OCI-LY3 (cell line): ENCODE measurements at regions not wholly inside any gene's neighbourhood (a gene's known extent, or its start where the extent isn't known, plus 50 kb on each side); places are given as distances from the start of the nearest gene placed in this dataset.
"Not testable (repeated sequence)": the region's sequence is repeated elsewhere in the genome, so short reads cannot be mapped to it uniquely, and the experiment has no call there.

Source experiments
- H2AFZ ChIP-seq: fragments of 200-600, 300-600 bp; shearing (Covaris generic); 2 replicates; pipeline ENCODE4 v1.6.0; 2014; ENCODE audit warnings: antibody characterized with exemption, low read depth, low read length
- H3K27ac ChIP-seq: fragments of 200-600, 300-600 bp; sonication (generic); 2 replicates; pipeline ENCODE4 v1.5.1; 2014; ENCODE audit warnings: mild to moderate bottlenecking, low read length, moderate library complexity, mixed read lengths
- H3K27me3 ChIP-seq: fragments of 200-600, 300-600 bp; sonication (generic); 2 replicates; pipeline ENCODE4 v1.6.1; 2014; ENCODE audit warnings: low read depth, low read length, mixed read lengths
- H3K36me3 ChIP-seq: fragments of 200-600, 300-600 bp; sonication (generic); replicated peaks from 2 replicates; pipeline ENCODE3; 2014; ENCODE audit warnings: low read depth, low read length, mixed read lengths
- H3K4me1 ChIP-seq: fragments of 300-600, 200-600 bp; sonication (generic); 2 replicates; pipeline ENCODE4 v1.6.1; 2014; ENCODE audit warnings: low read length, mixed read lengths
- H3K4me2 ChIP-seq: fragments of 200-600, 300-600 bp; sonication (generic); 2 replicates; pipeline ENCODE4 v1.6.1; 2014; ENCODE audit warnings: low read length, mixed read lengths
- H3K4me3 ChIP-seq: fragments of 300-600, 200-600 bp; sonication (generic); 2 replicates; pipeline ENCODE4 v1.5.1; 2014; ENCODE audit warnings: antibody characterized with exemption, mild to moderate bottlenecking, low read length, moderate library complexity
- H3K79me2 ChIP-seq: fragments of 300-600, 200-600 bp; shearing (Covaris generic); 2 replicates; pipeline ENCODE4 v1.6.1; 2014; ENCODE audit warnings: mild to moderate bottlenecking, low read length, mixed read lengths
- H3K9ac ChIP-seq: fragments of 300-600, 200-600 bp; shearing (Covaris generic); 2 replicates; pipeline ENCODE4 v1.6.0; 2014; ENCODE audit warnings: mild to moderate bottlenecking, low read length, moderate library complexity
- H3K9me3 ChIP-seq: fragments of 200-600, 300-600 bp; shearing (Covaris generic); 2 replicates; pipeline ENCODE4 v1.6.1; 2014; ENCODE audit warnings: low read length, mixed read lengths; ENCODE audit not compliant: insufficient read depth
- H4K20me1 ChIP-seq: fragments of 200-600, 300-600 bp; sonication (generic); 2 replicates; pipeline ENCODE4 v1.6.1; 2016; ENCODE audit warnings: low read length, mixed read lengths; ENCODE audit not compliant: insufficient read depth
- EZH2phosphoT487 ChIP-seq: fragments of 200-600 bp; shearing (Covaris generic); IDR thresholded peaks from 2 replicates; pipeline ENCODE4 v1.6.1; 2018; ENCODE audit warnings: antibody characterized with exemption, mixed run types, low read depth
- TF ChIP-seq, protein P1 (sequence below): fragments of 200-600, 300-600 bp; sonication (generic); IDR thresholded peaks from 2 replicates; pipeline ENCODE4 v1.5.1; 2014; ENCODE audit warnings: antibody characterized with exemption, low read length, low read depth

DNA sequence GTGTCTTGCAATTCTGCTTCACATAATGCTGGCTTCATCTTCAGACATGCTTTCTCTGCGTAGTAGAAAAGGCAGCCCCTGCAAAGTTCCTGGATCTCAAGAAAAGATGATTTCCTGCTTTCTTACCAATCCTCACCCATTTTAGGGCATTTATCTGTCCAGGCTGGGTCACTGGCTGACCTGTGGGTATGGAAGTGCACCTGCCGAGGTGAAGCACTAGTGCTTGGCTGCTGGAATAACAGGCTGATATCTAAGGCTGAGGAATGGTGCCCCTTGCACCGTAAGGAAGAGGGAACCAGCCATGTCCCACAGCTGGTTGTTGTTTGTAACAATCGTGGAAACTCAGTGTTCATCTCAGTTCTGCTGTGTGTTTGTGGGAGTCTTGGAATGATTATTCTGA lies 138.0 kb upstream of the KLF6 start:
- Histone ChIP-seq H3K4me1 (no peaks in the 10 kb centered on the region), H3K4me2 (no peak overlapping the region), H4K20me1 (no peaks in the 10 kb centered on the region), H3K27me3 (no peaks in the 10 kb centered on the region), H3K9ac (no peak overlapping the region), H3K4me3 (no peak overlapping the region), H2AFZ (no peak overlapping the region), H3K27ac (no peak overlapping the region), H3K9me3 (no peaks in the 10 kb centered on the region), H3K79me2 (no peaks in the 10 kb centered on the region), H3K36me3 (no peaks in the 10 kb centered on the region)
- TF ChIP-seq, protein P1, sequence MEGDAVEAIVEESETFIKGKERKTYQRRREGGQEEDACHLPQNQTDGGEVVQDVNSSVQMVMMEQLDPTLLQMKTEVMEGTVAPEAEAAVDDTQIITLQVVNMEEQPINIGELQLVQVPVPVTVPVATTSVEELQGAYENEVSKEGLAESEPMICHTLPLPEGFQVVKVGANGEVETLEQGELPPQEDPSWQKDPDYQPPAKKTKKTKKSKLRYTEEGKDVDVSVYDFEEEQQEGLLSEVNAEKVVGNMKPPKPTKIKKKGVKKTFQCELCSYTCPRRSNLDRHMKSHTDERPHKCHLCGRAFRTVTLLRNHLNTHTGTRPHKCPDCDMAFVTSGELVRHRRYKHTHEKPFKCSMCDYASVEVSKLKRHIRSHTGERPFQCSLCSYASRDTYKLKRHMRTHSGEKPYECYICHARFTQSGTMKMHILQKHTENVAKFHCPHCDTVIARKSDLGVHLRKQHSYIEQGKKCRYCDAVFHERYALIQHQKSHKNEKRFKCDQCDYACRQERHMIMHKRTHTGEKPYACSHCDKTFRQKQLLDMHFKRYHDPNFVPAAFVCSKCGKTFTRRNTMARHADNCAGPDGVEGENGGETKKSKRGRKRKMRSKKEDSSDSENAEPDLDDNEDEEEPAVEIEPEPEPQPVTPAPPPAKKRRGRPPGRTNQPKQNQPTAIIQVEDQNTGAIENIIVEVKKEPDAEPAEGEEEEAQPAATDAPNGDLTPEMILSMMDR, result no peak
- TF ChIP-seq EZH2phosphoT487, result no peak

DNA sequence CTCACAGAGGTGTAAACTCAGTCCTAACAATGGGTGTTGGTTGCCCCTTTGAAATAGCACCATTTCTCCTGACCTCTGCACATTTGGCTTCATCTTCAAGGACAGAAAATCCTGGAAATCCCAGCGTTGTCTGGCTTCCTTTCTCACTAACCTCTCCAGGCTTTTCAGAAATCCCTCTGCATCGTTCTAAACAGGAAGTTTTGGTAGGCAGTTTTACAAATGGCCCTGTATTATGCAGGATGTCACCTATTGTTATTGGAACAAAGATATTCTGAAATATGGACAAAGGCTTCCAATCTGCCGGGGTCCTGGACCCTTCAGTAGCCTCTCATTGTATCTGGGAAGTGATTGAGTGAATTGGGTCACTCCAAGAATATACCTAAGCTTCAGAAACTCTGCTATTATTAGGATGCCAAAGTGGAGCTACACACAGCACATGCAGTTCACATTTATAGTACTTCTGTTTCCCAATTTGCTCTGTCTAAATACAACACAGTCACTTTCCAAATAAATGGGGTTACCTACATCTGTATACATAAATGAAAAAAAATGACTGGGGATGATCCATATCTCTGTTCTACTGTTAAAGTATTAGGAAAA lies 134.8 kb upstream of the KLF6 start:
- Histone ChIP-seq H3K9ac (no peak overlapping the region), H3K4me1 (no peaks in the 10 kb centered on the region), H3K79me2 (no peaks in the 10 kb centered on the region), H3K36me3 (no peaks in the 10 kb centered on the region), H3K9me3 (no peaks in the 10 kb centered on the region), H3K27ac (no peak overlapping the region), H3K27me3 (no peaks in the 10 kb centered on the region), H3K4me3 (no peak overlapping the region), H4K20me1 (no peaks in the 10 kb centered on the region), H2AFZ (no peak overlapping the region), H3K4me2 (no peak overlapping the region)
- no peak for TF ChIP-seq EZH2phosphoT487
- TF ChIP-seq, protein P1, result no peak

DNA sequence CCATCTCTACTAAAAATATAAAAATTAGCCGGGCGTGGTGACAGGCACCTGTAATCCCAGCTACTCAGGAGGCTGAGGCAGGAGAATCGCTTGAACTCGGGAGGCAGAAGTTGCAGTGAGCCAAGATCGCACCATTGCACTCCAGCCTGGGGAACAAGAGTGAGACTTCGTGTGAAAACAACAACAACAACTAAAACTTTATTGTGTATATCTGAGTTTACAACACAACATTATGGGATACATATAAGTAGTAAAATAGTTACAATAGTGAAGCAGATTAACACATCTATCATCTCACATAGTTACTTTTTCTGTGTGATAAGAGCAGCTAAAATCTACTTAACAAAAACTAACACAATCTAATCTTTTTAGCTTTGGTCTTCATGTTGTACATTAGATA lies 132.4 kb upstream of the KLF6 start:
- H3K4me1 ChIP-seq, H3K9me3 ChIP-seq, H3K27ac ChIP-seq, H2AFZ ChIP-seq, H3K4me3 ChIP-seq, H3K27me3 ChIP-seq, H4K20me1 ChIP-seq, H3K79me2 ChIP-seq, H3K4me2 ChIP-seq, H3K9ac ChIP-seq, H3K36me3 ChIP-seq: not testable (repeated sequence)

DNA sequence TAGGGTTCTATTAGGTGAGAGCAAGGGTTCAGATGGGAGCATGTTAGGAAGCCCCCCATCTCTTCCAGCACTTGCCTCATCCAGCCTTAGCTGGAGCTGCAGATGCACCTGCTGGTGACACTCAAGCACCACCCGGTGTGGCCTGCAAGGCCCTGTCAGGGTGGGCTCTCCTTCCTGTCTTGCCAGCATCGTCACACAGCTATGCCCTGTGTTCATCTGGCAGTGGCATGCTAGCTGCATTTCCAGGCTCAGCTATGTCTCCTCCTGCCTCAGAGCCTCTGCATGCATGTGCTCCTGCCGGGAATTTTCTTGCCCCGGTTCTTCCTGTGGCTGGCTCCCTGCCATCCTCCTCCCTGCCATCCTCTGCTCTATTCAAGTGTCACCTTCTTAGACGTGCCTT lies 129.7 kb upstream of the KLF6 start:
- Histone ChIP-seq H3K4me1 (no peaks in the 10 kb centered on the region), H2AFZ (no peak overlapping the region), H3K27me3 (no peaks in the 10 kb centered on the region), H3K9ac (no peak overlapping the region), H3K79me2 (no peaks in the 10 kb centered on the region), H3K4me3 (no peak overlapping the region), H3K9me3 (no peaks in the 10 kb centered on the region), H3K36me3 (no peaks in the 10 kb centered on the region), H3K4me2 (no peak overlapping the region), H4K20me1 (no peaks in the 10 kb centered on the region), H3K27ac (no peak overlapping the region)
- TF ChIP-seq, protein P1, result no peak
- no peak for TF ChIP-seq EZH2phosphoT487
